K562 (cell line): ENCODE measurements at regions not wholly inside any gene's neighbourhood (a gene's known extent, or its start where the extent isn't known, plus 50 kb on each side); places are given as distances from the start of the nearest gene placed in this dataset.

ENCODE experiments used
- HSF4 ChIP-seq: fragments of 250-450 bp; sonication (Bioruptor Pico); IDR thresholded peaks from 2 replicates; pipeline ENCODE4 v2.1.2; 2022; ENCODE audit warnings: mild to moderate bottlenecking, moderate library complexity, borderline replicate concordance
- NCOA4 ChIP-seq: fragments of 450-650 bp; IDR thresholded peaks from 2 replicates; pipeline ENCODE4 v1.6.1; 2018; ENCODE audit warnings: mild to moderate bottlenecking; ENCODE audit not compliant: partially characterized antibody
- PCBP2 ChIP-seq: fragments of 200-400 bp; formaldehyde crosslinking; IDR thresholded peaks from 2 replicates; pipeline ENCODE4 v1.6.1; 2018; ENCODE audit warnings: low read length, low read depth, mild to moderate bottlenecking, moderate library complexity; ENCODE audit not compliant: poor library complexity, severe bottlenecking
- RAD21 ChIP-seq, 2 experiments: fragments of 250-450 bp in 1 of 2; fragments of 450-650 bp in 1 of 2; sonication (Bioruptor Pico) in 1 of 2; formaldehyde crosslinking in 1 of 2; IDR thresholded peaks in 1 of 2; conservative IDR thresholded peaks in 1 of 2; 2 replicates each; pipeline versions ENCODE4 v1.4.0 to v1.8.0; 2020 to 2022; ENCODE audit warnings: mild to moderate bottlenecking in 2 of 2, moderate library complexity in 1 of 2
- THRA ChIP-seq: fragments of 450-650 bp; IDR thresholded peaks from 2 replicates; pipeline ENCODE4 v1.6.1; 2017; ENCODE audit warnings: mild to moderate bottlenecking, moderate library complexity
- TRIM28 ChIP-seq: fragments of 450-650 bp; IDR thresholded peaks from 2 replicates; pipeline ENCODE4 v1.6.1; 2017
- ZBED1 ChIP-seq: IDR thresholded peaks from 2 replicates; pipeline ENCODE4 v1.6.1; 2014
- ZNF224 ChIP-seq: sonication (generic); formaldehyde crosslinking; IDR thresholded peaks from 2 replicates; pipeline ENCODE4 v1.8.0; 2022; ENCODE audit warnings: mild to moderate bottlenecking, missing genetic modification reagents
- ZNF507 ChIP-seq: conservative IDR thresholded peaks from 2 replicates; pipeline ENCODE4 v1.6.1; 2017; ENCODE audit warnings: missing genetic modification characterization, missing compliant biosample characterization
- ZNF740 ChIP-seq, 3 experiments: fragments of 200-800 bp in 1 of 3; sonication (Bioruptor generic) in 1 of 3; sonication (generic) in 1 of 3; formaldehyde crosslinking in 1 of 3; IDR thresholded peaks; 2 replicates each; pipeline versions ENCODE4 v1.6.1 to v1.8.0; 2016 to 2022; ENCODE audit warnings: mild to moderate bottlenecking in 2 of 3, missing compliant biosample characterization in 2 of 3, missing genetic modification characterization in 2 of 3, missing genetic modification reagents in 1 of 3
- TF ChIP-seq, protein P1 (sequence below): sonication (generic); IDR thresholded peaks from 2 replicates; pipeline ENCODE4 v1.6.1; 2016
- TF ChIP-seq, protein P2 (sequence below): fragments of 450-650 bp; IDR thresholded peaks from 2 replicates; pipeline ENCODE4 v1.6.1; 2016; ENCODE audit warnings: antibody characterized with exemption
- TF ChIP-seq, protein P3 (sequence below), 2 experiments: fragments of 450-650 bp in 1 of 2; sonication (generic) in 1 of 2; formaldehyde crosslinking in 1 of 2; IDR thresholded peaks; 2 replicates each; pipeline versions ENCODE4 v1.7.1 to v1.9.0; 2016 to 2022; ENCODE audit warnings: inconsistent platforms in 1 of 2, mild to moderate bottlenecking in 1 of 2, missing genetic modification reagents in 1 of 2

GRCh38 chr17:68777243-68777855, 176.2 kb upstream of the FAM20A start (continued):
- TF ChIP-seq ZNF740 (CRISPR knock-in tag; IDR thresholded peaks at IDR 0.05) (no peak), ZNF740 (tag; IDR thresholded peaks at IDR 0.05) (no peak), ZBED1 (no peak), THRA (no peak), ZNF507 (tag) (no peak), RAD21 (CRISPR knock-in tag; conservative IDR thresholded peaks at IDR 0.05 in 1 of 2, IDR thresholded peaks at IDR 0.05 in 1 of 2) (peak; percentile 90 to 92), PCBP2 (no peak), TRIM28 (no peak), NCOA4 (no peak), HSF4 (CRISPR knock-in tag) (no peak), ZNF224 (no peak)
- TF ChIP-seq, protein P1, sequence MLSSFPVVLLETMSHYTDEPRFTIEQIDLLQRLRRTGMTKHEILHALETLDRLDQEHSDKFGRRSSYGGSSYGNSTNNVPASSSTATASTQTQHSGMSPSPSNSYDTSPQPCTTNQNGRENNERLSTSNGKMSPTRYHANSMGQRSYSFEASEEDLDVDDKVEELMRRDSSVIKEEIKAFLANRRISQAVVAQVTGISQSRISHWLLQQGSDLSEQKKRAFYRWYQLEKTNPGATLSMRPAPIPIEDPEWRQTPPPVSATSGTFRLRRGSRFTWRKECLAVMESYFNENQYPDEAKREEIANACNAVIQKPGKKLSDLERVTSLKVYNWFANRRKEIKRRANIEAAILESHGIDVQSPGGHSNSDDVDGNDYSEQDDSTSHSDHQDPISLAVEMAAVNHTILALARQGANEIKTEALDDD = no peak
- TF ChIP-seq, protein P2, sequence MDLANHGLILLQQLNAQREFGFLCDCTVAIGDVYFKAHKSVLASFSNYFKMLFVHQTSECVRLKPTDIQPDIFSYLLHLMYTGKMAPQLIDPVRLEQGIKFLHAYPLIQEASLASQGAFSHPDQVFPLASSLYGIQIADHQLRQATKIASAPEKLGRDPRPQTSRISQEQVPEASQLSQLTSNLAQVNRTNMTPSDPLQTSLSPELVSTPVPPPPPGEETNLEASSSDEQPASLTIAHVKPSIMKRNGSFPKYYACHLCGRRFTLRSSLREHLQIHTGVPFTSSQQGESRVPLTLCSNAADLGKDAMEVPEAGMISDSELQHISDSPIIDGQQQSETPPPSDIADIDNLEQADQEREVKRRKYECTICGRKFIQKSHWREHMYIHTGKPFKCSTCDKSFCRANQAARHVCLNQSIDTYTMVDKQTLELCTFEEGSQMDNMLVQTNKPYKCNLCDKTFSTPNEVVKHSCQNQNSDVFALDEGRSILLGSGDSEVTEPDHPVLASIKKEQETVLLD = no peak
- TF ChIP-seq, protein P3, sequence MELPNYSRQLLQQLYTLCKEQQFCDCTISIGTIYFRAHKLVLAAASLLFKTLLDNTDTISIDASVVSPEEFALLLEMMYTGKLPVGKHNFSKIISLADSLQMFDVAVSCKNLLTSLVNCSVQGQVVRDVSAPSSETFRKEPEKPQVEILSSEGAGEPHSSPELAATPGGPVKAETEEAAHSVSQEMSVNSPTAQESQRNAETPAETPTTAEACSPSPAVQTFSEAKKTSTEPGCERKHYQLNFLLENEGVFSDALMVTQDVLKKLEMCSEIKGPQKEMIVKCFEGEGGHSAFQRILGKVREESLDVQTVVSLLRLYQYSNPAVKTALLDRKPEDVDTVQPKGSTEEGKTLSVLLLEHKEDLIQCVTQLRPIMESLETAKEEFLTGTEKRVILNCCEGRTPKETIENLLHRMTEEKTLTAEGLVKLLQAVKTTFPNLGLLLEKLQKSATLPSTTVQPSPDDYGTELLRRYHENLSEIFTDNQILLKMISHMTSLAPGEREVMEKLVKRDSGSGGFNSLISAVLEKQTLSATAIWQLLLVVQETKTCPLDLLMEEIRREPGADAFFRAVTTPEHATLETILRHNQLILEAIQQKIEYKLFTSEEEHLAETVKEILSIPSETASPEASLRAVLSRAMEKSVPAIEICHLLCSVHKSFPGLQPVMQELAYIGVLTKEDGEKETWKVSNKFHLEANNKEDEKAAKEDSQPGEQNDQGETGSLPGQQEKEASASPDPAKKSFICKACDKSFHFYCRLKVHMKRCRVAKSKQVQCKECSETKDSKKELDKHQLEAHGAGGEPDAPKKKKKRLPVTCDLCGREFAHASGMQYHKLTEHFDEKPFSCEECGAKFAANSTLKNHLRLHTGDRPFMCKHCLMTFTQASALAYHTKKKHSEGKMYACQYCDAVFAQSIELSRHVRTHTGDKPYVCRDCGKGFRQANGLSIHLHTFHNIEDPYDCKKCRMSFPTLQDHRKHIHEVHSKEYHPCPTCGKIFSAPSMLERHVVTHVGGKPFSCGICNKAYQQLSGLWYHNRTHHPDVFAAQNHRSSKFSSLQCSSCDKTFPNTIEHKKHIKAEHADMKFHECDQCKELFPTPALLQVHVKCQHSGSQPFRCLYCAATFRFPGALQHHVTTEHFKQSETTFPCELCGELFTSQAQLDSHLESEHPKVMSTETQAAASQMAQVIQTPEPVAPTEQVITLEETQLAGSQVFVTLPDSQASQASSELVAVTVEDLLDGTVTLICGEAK (IDR thresholded peaks at IDR 0.05) = no peak
- TF ChIP-seq, protein P3 (CRISPR knock-in tag; IDR thresholded peaks at IDR 0.05) = no peak
